GDM1 (cell line): ENCODE measurements at regions not wholly inside any gene's neighbourhood (a gene's known extent, or its start where the extent isn't known, plus 50 kb on each side); places are given as distances from the start of the nearest gene placed in this dataset.

ENCODE experiments used
- DNase-seq: peaks from one replicate; lab custom pipeline; 2025; lab: John Stamatoyannopoulos, UW

- no peak for DNase-seq
These were observed 167.9 kb downstream of the KLF12 start for GRCh38 chr13:73966331-73966730.

- DNase-seq = no peak
These were observed 171.9 kb downstream of the KLF12 start for GRCh38 chr13:73962284-73962683.

- no peak for DNase-seq
These were observed 173.0 kb downstream of the KLF12 start for GRCh38 chr13:73961181-73961580.

GRCh38 chr13:73960474-73960873 lies 173.7 kb downstream of the KLF12 start:
- DNase-seq = no peak

GRCh38 chr13:73958657-73959397 lies 175.4 kb downstream of the KLF12 start:
- no peak for DNase-seq

GRCh38 chr13:73957889-73958288 lies 176.3 kb downstream of the KLF12 start:
- DNase-seq = no peak

GRCh38 chr13:73956795-73957408 lies 177.3 kb downstream of the KLF12 start:
- no peak for DNase-seq

- no peak for DNase-seq
These were observed 178.2 kb downstream of the KLF12 start for GRCh38 chr13:73955977-73956500.

- no peak for DNase-seq
These were observed 179.4 kb downstream of the KLF12 start for GRCh38 chr13:73954808-73955207.

- no peak for DNase-seq
These were observed 181.6 kb downstream of the KLF12 start for GRCh38 chr13:73952648-73953047.

GRCh38 chr13:73948848-73949529 lies 185.2 kb downstream of the KLF12 start:
- DNase-seq = no peak

- no peak for DNase-seq
These were observed 188.3 kb downstream of the KLF12 start for GRCh38 chr13:73945871-73946270.

- no peak for DNase-seq
These were observed 188.8 kb downstream of the KLF12 start for GRCh38 chr13:73945382-73945781.

GRCh38 chr13:73943965-73944233 lies 190.3 kb downstream of the KLF12 start:
- no peak for DNase-seq

GRCh38 chr13:73943137-73943964 lies 190.9 kb downstream of the KLF12 start:
- no peak for DNase-seq

GRCh38 chr13:73941752-73942151 lies 192.5 kb downstream of the KLF12 start:
- DNase-seq = no peak

GRCh38 chr13:73940098-73940497 lies 194.1 kb downstream of the KLF12 start:
- DNase-seq = no peak

- DNase-seq = no peak
These were observed 194.6 kb downstream of the KLF12 start for GRCh38 chr13:73939603-73940002.

GRCh38 chr13:73939071-73939380 lies 195.2 kb downstream of the KLF12 start:
- no peak for DNase-seq

GRCh38 chr13:73938372-73939070 lies 195.7 kb downstream of the KLF12 start:
- no peak for DNase-seq

GRCh38 chr13:73937441-73937840 lies 196.8 kb downstream of the KLF12 start:
- no peak for DNase-seq

- DNase-seq = no peak
These were observed 198.2 kb downstream of the KLF12 start for GRCh38 chr13:73935991-73936390.
